Thyroid gland (tissue), 4 donors: ENCODE measurements at regions not wholly inside any gene's neighbourhood (a gene's known extent, or its start where the extent isn't known, plus 50 kb on each side); places are given as distances from the start of the nearest gene placed in this dataset.

Source experiments
- DNase-seq, 2 donors: peaks; one replicate each; pipeline ENCODE4 v3.0.0-alpha.2; 2019
- H3K27ac ChIP-seq, 3 donors: fragments of 200-600 bp; sonication (generic); 1 replicate in 2 of 3; 2 replicates in 1 of 3; pipeline ENCODE4 v1.5.1; 2016 to 2019; ENCODE audit warnings: mild to moderate bottlenecking in 1 of 3, moderate library complexity in 1 of 3
- H3K27me3 ChIP-seq: fragments of 200-600 bp; sonication (generic); one replicate; pipeline ENCODE4 v1.5.1; 2019
- H3K36me3 ChIP-seq, 2 donors: fragments of 200-600 bp; sonication (generic); one replicate each; pipeline ENCODE4 v1.5.1; 2016 to 2019
- H3K4me1 ChIP-seq, 2 donors: fragments of 200-600 bp; sonication (generic); one replicate each; pipeline ENCODE4 v1.5.1; 2017 to 2019
- H3K4me3 ChIP-seq, 3 donors: fragments of 200-600 bp; sonication (generic); replicated peaks in 1 of 3; 1 replicate in 2 of 3; 2 replicates in 1 of 3; pipeline ENCODE4 v1.5.1; 2016; ENCODE audit warnings: mild to moderate bottlenecking in 1 of 3
- H3K9me3 ChIP-seq: fragments of 200-600 bp; sonication (generic); one replicate; pipeline ENCODE4 v1.5.1; 2017
- CTCF ChIP-seq, 6 experiments: fragments of 200-600 bp in 3 of 6; fragments of 450-650 bp in 3 of 6; sonication (generic) in 3 of 6; IDR thresholded peaks; one replicate each; pipeline ENCODE4 v1.5.1; 2016 to 2019; ENCODE audit warnings: antibody characterized with exemption in 6 of 6, mild to moderate bottlenecking in 2 of 6, inconsistent platforms in 1 of 6, moderate library complexity in 1 of 6
- POLR2A ChIP-seq, 2 donors: fragments of 450-650 bp; IDR thresholded peaks; one replicate each; pipeline ENCODE4 v1.6.1; 2017; ENCODE audit warnings: antibody characterized with exemption in 2 of 2, mild to moderate bottlenecking in 2 of 2, moderate library complexity in 1 of 2
- WGBS, 2 donors: methylation state at CpG; one replicate each; pipeline ENCODE4 v1.1.5; 2017; 5-methylcytosine and 5-hydroxymethylcytosine counted together
- intact Hi-C: fragments of 100-400 bp; cut with DNase I; formaldehyde crosslinking; loops from one replicate; pipeline ENCODE4 v1.15.1; 2023

- no peak for TF ChIP-seq CTCF (IDR thresholded peaks at IDR 0.05)
- no peak for TF ChIP-seq POLR2A (IDR thresholded peaks at IDR 0.05)
- no peak overlapping the region for H3K27ac ChIP-seq
- H3K9me3 ChIP-seq = no peaks in the 10 kb centered on the region
- no peaks in the 10 kb centered on the region for H3K36me3 ChIP-seq
- H3K4me1 ChIP-seq = no peaks in the 10 kb centered on the region
- H3K27me3 ChIP-seq = no peaks in the 10 kb centered on the region
- WGBS, 2 donors = 53 to 55% methylated on average over 20 of the region's 20 CpGs
- H3K4me3 ChIP-seq = no peak overlapping the region
- intact Hi-C loops = no loop called here
- no peak for DNase-seq
Measured at GRCh38 chr4:12884846-12885796, 599.0 kb downstream of the RAB28 start.

- Histone ChIP-seq H3K36me3 (no peaks in the 10 kb centered on the region), H3K4me3 (no peak overlapping the region), H3K4me1 (no peaks in the 10 kb centered on the region), H3K27me3 (no peaks in the 10 kb centered on the region), H3K27ac (no peak overlapping the region), H3K9me3 (no peaks in the 10 kb centered on the region)
- 92 to 94% methylated on average over 3 of the region's 3 CpGs for WGBS, 2 donors
- no peak for TF ChIP-seq POLR2A (IDR thresholded peaks at IDR 0.05)
- TF ChIP-seq CTCF (IDR thresholded peaks at IDR 0.05) = no peak
- intact Hi-C loops = no loop called here
- no peak for DNase-seq
Measured at GRCh38 chr4:12881945-12882584, 602.1 kb downstream of the RAB28 start.

- Histone ChIP-seq H3K27me3 (no peaks in the 10 kb centered on the region), H3K4me3 (no peak overlapping the region), H3K9me3 (no peaks in the 10 kb centered on the region), H3K36me3 (no peaks in the 10 kb centered on the region), H3K27ac (no peak overlapping the region), H3K4me1 (no peaks in the 10 kb centered on the region)
- intact Hi-C loops = no loop called here
- 95 to 97% methylated on average over 2 of the region's 2 CpGs for WGBS, 2 donors
- no peak for DNase-seq
- TF ChIP-seq POLR2A (IDR thresholded peaks at IDR 0.05) (no peak), CTCF (IDR thresholded peaks at IDR 0.05) (no peak)
Measured at GRCh38 chr4:12880844-12881243, 603.3 kb downstream of the RAB28 start.

GRCh38 chr4:12879496-12879895, 604.6 kb downstream of the RAB28 start:
- WGBS, 2 donors = 87% methylated on average over 5 of the region's 5 CpGs
- TF ChIP-seq CTCF (IDR thresholded peaks at IDR 0.05) = no peak
- no peaks in the 10 kb centered on the region for H3K27me3 ChIP-seq
- H3K36me3 ChIP-seq = no peaks in the 10 kb centered on the region
- no peaks in the 10 kb centered on the region for H3K9me3 ChIP-seq
- intact Hi-C loops = no loop called here
- H3K4me1 ChIP-seq = no peaks in the 10 kb centered on the region
- DNase-seq = no peak
- no peak overlapping the region for H3K4me3 ChIP-seq
- H3K27ac ChIP-seq = no peak overlapping the region

- Histone ChIP-seq H3K27me3 (no peaks in the 10 kb centered on the region), H3K4me1 (no peaks in the 10 kb centered on the region), H3K36me3 (no peaks in the 10 kb centered on the region), H3K9me3 (no peaks in the 10 kb centered on the region), H3K4me3 (no peak overlapping the region), H3K27ac (no peak overlapping the region)
- intact Hi-C loops = no loop called here
- no peak for DNase-seq
- WGBS, 2 donors = 63 to 84% methylated on average over 2 of the region's 2 CpGs
- no peak for TF ChIP-seq POLR2A (IDR thresholded peaks at IDR 0.05)
- no peak for TF ChIP-seq CTCF (IDR thresholded peaks at IDR 0.05)
Measured at GRCh38 chr4:12875640-12876243, 608.4 kb downstream of the RAB28 start.
